GM23248 (cell line): ENCODE measurements at regions not wholly inside any gene's neighbourhood (a gene's known extent, or its start where the extent isn't known, plus 50 kb on each side); places are given as distances from the start of the nearest gene placed in this dataset.

Source experiments
- EZH2 ChIP-seq: fragments of 200-600 bp; sonication (generic); IDR thresholded peaks from 2 replicates; pipeline ENCODE4 v1.6.1; 2018; ENCODE audit warnings: antibody characterized with exemption, mild to moderate bottlenecking; ENCODE audit not compliant: insufficient read depth, poor library complexity, severe bottlenecking
- EZH2phosphoT487 ChIP-seq: fragments of 200-600 bp; sonication (generic); IDR thresholded peaks from 2 replicates; pipeline ENCODE4 v1.6.1; 2018; ENCODE audit warnings: antibody characterized with exemption, moderate library complexity, mild to moderate bottlenecking, low read depth; ENCODE audit not compliant: insufficient read depth

DNA sequence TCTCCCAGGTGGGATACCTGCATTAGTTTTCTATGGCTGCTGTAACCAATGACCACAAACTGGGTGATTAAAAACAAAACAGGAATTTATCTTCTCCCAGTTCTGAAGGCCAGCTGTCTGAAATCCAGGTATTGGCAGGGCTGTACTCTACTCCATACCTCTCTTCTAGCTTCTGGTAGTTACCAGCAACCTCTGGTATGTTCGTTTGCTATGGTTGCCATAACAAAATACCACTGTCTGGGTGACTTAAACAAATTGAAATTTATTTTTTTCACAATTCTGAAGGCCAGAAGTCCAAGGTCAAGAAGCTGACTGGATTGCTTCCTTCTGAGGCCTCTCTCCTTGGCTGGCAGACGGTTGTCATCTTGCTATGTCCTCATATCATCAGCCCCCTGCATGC is 642.1 kb upstream of the TENM3 start:
- TF ChIP-seq EZH2phosphoT487 (no peak), EZH2 (no peak)
